ENCODE measurements at regions not wholly inside any gene's neighbourhood (a gene's known extent, or its start where the extent isn't known, plus 50 kb on each side); places are given as distances from the start of the nearest gene placed in this dataset.

GRCh38 chr3:27993051-27993450, 248.4 kb upstream of the CMC1 start:
- no peak for TF ChIP-seq EZH2 (IDR thresholded peaks at IDR 0.05; ENCODE audit: borderline replicate concordance, low read depth, low read length, severe bottlenecking)
- no peak for TF ChIP-seq CTCF (IDR thresholded peaks at IDR 0.05; ENCODE audit: borderline replicate concordance, extremely low read depth, low read length, poor library complexity, severe bottlenecking)

Measured in DND-41 (cell line).